Neutrophil (primary cell): ENCODE measurements at regions not wholly inside any gene's neighbourhood (a gene's known extent, or its start where the extent isn't known, plus 50 kb on each side); places are given as distances from the start of the nearest gene placed in this dataset.

ENCODE experiments used
- H3K27ac ChIP-seq: fragments of 200-600 bp; sonication (generic); 2 replicates; pipeline ENCODE4 v1.5.1; 2016; ENCODE audit warnings: mild to moderate bottlenecking, moderate library complexity
- H3K27me3 ChIP-seq: fragments of 200-600 bp; sonication (generic); 2 replicates; pipeline ENCODE4 v1.6.0; 2016; ENCODE audit warnings: mild to moderate bottlenecking
- H3K36me3 ChIP-seq: fragments of 200-600 bp; sonication (generic); 2 replicates; pipeline ENCODE4 v1.5.1; 2017
- H3K4me1 ChIP-seq, 2 experiments: fragments of 200-600 bp in 1 of 2; sonication (generic) in 1 of 2; 1 replicate in 1 of 2; 2 replicates in 1 of 2; pipeline versions ENCODE4 v1.5.1 to v1.6.1; 2013 to 2016; ENCODE audit warnings: low read depth in 1 of 2, low read length in 1 of 2, mild to moderate bottlenecking in 1 of 2, moderate library complexity in 1 of 2; ENCODE audit not compliant: control insufficient read depth in 1 of 2, insufficient read depth in 1 of 2
- H3K4me3 ChIP-seq, 2 experiments: fragments of 200-600 bp in 1 of 2; sonication (generic) in 1 of 2; 1 replicate in 1 of 2; 2 replicates in 1 of 2; pipeline ENCODE4 v1.5.1; 2013 to 2016; ENCODE audit warnings: low read depth in 1 of 2, low read length in 1 of 2, mild to moderate bottlenecking in 1 of 2, moderate library complexity in 1 of 2
- H3K9me3 ChIP-seq: fragments of 200-600 bp; sonication (generic); 2 replicates; pipeline ENCODE4 v1.5.1; 2016
- TF ChIP-seq, protein P1 (sequence below): fragments of 200-600 bp; sonication (generic); IDR thresholded peaks from 2 replicates; pipeline ENCODE4 v1.5.1; 2016; ENCODE audit warnings: antibody characterized with exemption

DNA sequence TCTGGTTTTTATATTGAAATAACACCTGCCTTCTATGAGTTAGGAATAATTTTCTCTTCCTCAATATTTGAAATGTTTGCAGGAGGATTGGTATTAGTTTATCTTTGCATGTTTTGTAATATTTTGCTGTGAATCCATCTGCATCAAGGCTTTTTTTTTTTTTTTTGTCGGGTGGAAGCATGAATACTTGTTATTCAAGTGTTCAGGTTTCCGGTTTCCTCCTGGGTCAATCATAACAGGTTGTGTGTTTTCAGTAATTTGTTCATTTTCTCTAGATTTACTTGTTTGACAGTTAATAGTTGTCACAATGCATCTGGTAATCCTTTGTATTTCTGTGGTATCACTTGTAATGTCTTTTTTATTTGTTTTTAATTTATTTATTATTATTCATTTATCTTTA is 256.7 kb upstream of the RBMY1B start:
- Histone ChIP-seq H3K9me3 (no peaks in the 10 kb centered on the region), H3K4me3 (no peak overlapping the region), H3K27me3 (no peaks in the 10 kb centered on the region), H3K36me3 (no peaks in the 10 kb centered on the region), H3K4me1 (peaks cover 0 to 9% of the 10 kb centered on the region in 2 experiments), H3K27ac (no peak overlapping the region)
- TF ChIP-seq, protein P1, sequence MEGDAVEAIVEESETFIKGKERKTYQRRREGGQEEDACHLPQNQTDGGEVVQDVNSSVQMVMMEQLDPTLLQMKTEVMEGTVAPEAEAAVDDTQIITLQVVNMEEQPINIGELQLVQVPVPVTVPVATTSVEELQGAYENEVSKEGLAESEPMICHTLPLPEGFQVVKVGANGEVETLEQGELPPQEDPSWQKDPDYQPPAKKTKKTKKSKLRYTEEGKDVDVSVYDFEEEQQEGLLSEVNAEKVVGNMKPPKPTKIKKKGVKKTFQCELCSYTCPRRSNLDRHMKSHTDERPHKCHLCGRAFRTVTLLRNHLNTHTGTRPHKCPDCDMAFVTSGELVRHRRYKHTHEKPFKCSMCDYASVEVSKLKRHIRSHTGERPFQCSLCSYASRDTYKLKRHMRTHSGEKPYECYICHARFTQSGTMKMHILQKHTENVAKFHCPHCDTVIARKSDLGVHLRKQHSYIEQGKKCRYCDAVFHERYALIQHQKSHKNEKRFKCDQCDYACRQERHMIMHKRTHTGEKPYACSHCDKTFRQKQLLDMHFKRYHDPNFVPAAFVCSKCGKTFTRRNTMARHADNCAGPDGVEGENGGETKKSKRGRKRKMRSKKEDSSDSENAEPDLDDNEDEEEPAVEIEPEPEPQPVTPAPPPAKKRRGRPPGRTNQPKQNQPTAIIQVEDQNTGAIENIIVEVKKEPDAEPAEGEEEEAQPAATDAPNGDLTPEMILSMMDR: no peak

DNA sequence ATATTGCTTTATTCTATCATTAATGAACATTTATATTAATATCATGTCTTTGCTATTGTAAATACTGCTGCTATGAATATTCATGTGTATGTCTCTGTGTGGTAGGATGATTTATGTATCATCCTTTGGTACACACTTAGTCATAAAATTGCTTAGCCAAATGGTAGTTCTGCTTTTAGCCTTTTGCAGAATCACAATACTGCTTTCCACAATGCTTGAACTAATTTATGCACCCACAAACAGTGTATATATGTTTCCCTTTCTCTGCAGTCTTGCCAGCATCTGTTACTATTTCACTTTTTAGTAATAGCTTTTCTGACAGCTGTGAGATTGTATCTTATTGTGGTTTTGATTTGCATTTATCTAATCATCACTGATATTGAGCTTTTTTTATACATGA is 254.3 kb upstream of the RBMY1B start:
- Histone ChIP-seq H3K4me3 (no peak overlapping the region), H3K27ac (peak overlapping the region; percentile 60), H3K36me3 (no peaks in the 10 kb centered on the region), H3K9me3 (no peaks in the 10 kb centered on the region), H3K27me3 (no peaks in the 10 kb centered on the region), H3K4me1 (peaks cover 0 to 14% of the 10 kb centered on the region in 2 experiments)
- TF ChIP-seq, protein P1: no peak

DNA sequence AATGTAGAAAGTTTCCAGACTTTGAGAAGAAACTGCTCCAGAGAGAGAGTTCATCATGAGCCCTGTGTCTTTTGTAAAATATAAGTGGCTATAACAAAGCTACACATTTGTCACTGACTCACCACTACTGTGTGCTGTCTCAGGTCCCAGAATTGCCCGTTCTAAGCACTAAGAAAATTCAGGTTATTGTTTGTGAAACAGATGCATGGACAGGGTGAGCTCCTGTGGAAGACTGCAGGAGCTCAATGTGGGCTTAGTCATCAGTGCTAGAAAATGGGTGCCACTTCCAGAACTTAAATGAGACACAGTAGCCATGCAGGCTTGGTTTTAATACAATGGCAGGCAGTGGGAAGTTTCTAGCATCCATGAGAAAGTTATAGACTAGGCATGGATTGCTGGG is 251.4 kb upstream of the RBMY1B start:
- Histone ChIP-seq H3K9me3 (no peaks in the 10 kb centered on the region), H3K36me3 (no peaks in the 10 kb centered on the region), H3K27me3 (no peaks in the 10 kb centered on the region), H3K27ac (peak overlapping the region; percentile 61), H3K4me3 (no peak overlapping the region), H3K4me1 (peaks cover 0 to 14% of the 10 kb centered on the region in 2 experiments)
- TF ChIP-seq, protein P1: no peak

DNA sequence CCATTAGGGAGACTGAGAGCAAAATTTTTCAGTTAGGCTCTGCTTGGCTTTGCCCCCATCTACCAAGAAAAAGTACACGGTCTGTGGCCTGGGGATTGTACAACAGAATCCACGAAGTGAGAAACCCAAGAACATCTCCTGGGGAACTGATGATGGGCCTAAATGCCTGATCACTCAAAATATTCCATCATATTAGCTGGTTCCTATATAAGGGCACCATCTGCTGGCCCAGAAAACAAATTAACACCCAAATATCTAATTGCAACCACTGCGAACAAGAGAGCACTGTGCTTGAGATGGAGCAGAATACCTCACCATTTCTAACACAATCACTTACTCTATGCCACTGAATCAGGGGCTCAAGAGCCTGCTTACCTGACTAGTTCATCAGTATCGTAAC is 250.8 kb upstream of the RBMY1B start:
- TF ChIP-seq, protein P1: peak; percentile 49
- Histone ChIP-seq H3K27ac (peak overlapping the region; percentile 61), H3K9me3 (no peaks in the 10 kb centered on the region), H3K4me3 (no peak overlapping the region), H3K36me3 (no peaks in the 10 kb centered on the region), H3K27me3 (no peaks in the 10 kb centered on the region), H3K4me1 (peaks cover 0 to 14% of the 10 kb centered on the region in 2 experiments)

DNA sequence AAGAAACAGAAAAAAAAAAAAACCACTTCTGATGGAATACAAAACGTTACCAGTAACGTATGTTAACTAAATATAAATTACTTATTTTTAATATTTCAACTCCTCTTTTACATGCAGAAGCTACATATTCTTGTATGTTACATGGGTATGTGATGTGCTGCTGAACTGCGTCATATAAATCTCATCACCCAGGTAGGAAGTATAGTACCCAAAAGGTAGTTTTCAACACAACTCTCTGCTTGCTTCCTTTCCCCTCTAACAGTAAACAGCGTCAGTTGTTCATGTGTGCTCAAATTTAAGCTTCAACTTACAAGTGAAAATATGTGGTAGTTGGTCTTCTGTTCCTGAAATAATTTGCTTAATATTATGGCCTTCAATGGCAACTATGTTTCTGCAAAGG is 250.0 kb upstream of the RBMY1B start:
- no peaks in the 10 kb centered on the region for H3K9me3 ChIP-seq
- H3K27ac ChIP-seq: no peak overlapping the region
- H3K36me3 ChIP-seq: no peaks in the 10 kb centered on the region
- H3K27me3 ChIP-seq: no peaks in the 10 kb centered on the region
- H3K4me3 ChIP-seq: no peak overlapping the region
- TF ChIP-seq, protein P1: no peak
- peaks cover 0 to 14% of the 10 kb centered on the region in 2 experiments for H3K4me1 ChIP-seq

DNA sequence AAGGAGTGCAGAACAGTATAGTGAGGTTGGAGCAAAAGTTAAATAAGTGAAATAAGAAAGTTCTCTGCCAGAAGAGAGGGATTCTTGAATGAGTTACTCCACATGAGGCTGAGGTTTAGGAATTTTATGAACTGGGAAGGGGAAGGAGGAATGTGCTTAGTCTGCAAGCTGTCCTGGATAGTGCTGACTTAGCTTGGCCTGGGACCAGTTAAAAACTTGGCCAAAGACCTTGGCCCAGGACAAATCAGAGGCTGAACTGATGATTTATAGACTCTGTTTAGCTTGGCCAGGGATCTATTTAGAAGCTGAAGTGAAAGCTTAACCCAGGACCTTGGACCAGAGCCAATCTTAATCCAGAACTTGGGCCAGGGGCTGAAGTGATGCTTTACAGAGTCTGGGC is 244.4 kb upstream of the RBMY1B start:
- Histone ChIP-seq H3K4me1 (no peaks in the 10 kb centered on the region), H3K4me3 (no peak overlapping the region), H3K36me3 (no peaks in the 10 kb centered on the region), H3K9me3 (no peaks in the 10 kb centered on the region), H3K27ac (no peak overlapping the region), H3K27me3 (no peaks in the 10 kb centered on the region)
- TF ChIP-seq, protein P1: no peak
